ENCODE measurements at regions not wholly inside any gene's neighbourhood (a gene's known extent, or its start where the extent isn't known, plus 50 kb on each side); places are given as distances from the start of the nearest gene placed in this dataset.

DNA sequence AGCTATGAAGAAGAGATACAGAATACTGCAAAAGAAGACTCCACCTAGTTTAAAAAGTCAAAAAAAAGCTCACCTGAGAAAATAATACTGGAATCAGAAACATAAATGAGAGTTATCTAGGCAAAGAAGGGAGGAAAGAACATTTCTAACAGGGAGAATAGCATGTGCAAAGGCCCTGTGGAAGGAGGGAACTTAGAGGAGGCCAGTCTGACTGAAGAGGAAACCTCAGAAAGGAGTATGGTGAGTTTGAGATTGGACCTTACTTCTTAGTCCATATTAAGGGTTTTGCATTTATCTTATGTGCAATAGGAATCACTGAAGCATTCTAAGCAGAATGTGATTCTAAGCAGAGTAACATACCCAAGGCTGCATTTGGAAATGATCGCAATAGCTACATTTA lies 193.2 kb downstream of the LNPK start:
- Histone ChIP-seq H3K4me3 (ENCODE audit: low read length) (no peak overlapping the region), H3K27me3 (ENCODE audit: control insufficient read depth, insufficient read depth, low read length, poor library complexity, severe bottlenecking) (peaks cover 21% of the 10 kb centered on the region), H3K4me1 (ENCODE audit: control insufficient read depth, insufficient read depth, low read length) (no peaks in the 10 kb centered on the region), H3K36me3 (ENCODE audit: control insufficient read depth, insufficient read depth, low read length) (no peaks in the 10 kb centered on the region), H3K9me3 (ENCODE audit: control insufficient read depth, low read length) (no peaks in the 10 kb centered on the region), H3K27ac (ENCODE audit: low read depth, low read length) (no peak overlapping the region), H3K9ac (ENCODE audit: extremely low read depth, low read length, poor library complexity, severe bottlenecking) (no peak overlapping the region)
- peaks cover 2% of the 10 kb centered on the region for H3K27me3 Mint-ChIP-seq (ENCODE audit: insufficient read depth)
- H3K27ac Mint-ChIP-seq = no peak overlapping the region
- no peaks in the 10 kb centered on the region for H3K9me3 Mint-ChIP-seq
- H3K4me3 Mint-ChIP-seq = no peak overlapping the region
- no peaks in the 10 kb centered on the region for H3K36me3 Mint-ChIP-seq (ENCODE audit: low read depth)
- TF ChIP-seq, protein P1, sequence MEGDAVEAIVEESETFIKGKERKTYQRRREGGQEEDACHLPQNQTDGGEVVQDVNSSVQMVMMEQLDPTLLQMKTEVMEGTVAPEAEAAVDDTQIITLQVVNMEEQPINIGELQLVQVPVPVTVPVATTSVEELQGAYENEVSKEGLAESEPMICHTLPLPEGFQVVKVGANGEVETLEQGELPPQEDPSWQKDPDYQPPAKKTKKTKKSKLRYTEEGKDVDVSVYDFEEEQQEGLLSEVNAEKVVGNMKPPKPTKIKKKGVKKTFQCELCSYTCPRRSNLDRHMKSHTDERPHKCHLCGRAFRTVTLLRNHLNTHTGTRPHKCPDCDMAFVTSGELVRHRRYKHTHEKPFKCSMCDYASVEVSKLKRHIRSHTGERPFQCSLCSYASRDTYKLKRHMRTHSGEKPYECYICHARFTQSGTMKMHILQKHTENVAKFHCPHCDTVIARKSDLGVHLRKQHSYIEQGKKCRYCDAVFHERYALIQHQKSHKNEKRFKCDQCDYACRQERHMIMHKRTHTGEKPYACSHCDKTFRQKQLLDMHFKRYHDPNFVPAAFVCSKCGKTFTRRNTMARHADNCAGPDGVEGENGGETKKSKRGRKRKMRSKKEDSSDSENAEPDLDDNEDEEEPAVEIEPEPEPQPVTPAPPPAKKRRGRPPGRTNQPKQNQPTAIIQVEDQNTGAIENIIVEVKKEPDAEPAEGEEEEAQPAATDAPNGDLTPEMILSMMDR (conservative IDR thresholded peaks at IDR 0.05) = no peak
- no peak for DNase-seq
- H3K4me1 Mint-ChIP-seq = peaks cover 12% of the 10 kb centered on the region
- WGBS, 2 experiments (ENCODE audit: insufficient coverage in 1 of 2, insufficient read length in 1 of 2) = 95% methylated on average over 1 of the region's 1 CpG; no CpG with 5 or more reads in 1 of the 2 experiments

- Histone ChIP-seq H3K9ac (ENCODE audit: extremely low read depth, low read length, poor library complexity, severe bottlenecking) (no peak overlapping the region), H3K4me1 (ENCODE audit: control insufficient read depth, insufficient read depth, low read length) (no peaks in the 10 kb centered on the region), H3K4me3 (ENCODE audit: low read length) (no peak overlapping the region), H3K27ac (ENCODE audit: low read depth, low read length) (no peak overlapping the region), H3K9me3 (ENCODE audit: control insufficient read depth, low read length) (no peaks in the 10 kb centered on the region), H3K27me3 (ENCODE audit: control insufficient read depth, insufficient read depth, low read length, poor library complexity, severe bottlenecking) (peaks cover 21% of the 10 kb centered on the region), H3K36me3 (ENCODE audit: control insufficient read depth, insufficient read depth, low read length) (no peaks in the 10 kb centered on the region)
- Mint-ChIP-seq H3K9me3 (no peaks in the 10 kb centered on the region), H3K4me3 (no peak overlapping the region), H3K36me3 (ENCODE audit: low read depth) (no peaks in the 10 kb centered on the region), H3K4me1 (peaks cover 12% of the 10 kb centered on the region), H3K27me3 (ENCODE audit: insufficient read depth) (peaks cover 2% of the 10 kb centered on the region), H3K27ac (no peak overlapping the region)
- WGBS, 2 experiments (ENCODE audit: insufficient coverage in 1 of 2, insufficient read length in 1 of 2) = 100% methylated on average over 1 of the region's 1 CpG; no CpG with 5 or more reads in 1 of the 2 experiments
- no peak for DNase-seq
- TF ChIP-seq, protein P1 (conservative IDR thresholded peaks at IDR 0.05) = no peak
Observed at GRCh38 chr2:175808078-175808477, 194.0 kb downstream of the LNPK start.

DNA sequence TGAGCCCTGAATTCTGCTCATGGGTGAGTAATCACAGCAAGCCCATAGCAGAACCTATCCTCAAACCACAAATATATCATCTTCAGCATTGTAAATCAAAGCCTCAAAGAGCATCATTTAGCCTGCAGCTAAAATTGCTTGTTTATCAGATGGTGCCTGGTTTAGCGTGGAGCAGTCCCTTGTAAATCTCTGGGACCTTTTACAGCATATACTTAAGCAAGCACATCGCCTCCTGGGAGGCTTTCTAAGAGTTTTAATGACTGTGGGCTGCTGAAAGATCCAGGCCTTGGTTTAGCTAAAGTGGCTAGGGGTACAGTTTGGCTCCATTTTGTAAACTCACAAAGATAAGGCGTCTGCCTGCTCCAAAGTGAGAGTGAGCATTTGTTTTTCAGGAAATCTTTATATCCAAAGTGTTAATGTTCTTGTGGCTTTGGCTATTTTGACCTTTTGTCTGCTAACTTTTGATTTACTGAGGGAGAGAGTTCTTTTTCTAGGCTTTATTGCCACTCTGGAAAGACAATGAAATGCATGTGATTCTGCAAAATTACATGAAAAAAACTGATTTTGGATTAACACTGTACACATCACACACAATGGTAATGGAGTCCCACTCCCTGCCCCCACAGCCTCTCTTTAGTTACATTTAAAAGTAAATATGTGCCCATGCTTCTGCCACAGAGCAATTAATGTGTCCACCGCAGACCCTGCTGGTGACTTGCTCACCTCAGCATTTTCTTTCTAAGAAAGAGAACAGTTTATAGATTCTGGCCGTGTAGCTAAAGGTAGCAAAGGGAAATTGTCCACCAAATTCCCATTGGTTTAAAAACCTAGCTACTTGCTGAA lies 194.8 kb downstream of the LNPK start:
- Histone ChIP-seq H3K36me3 (ENCODE audit: control insufficient read depth, insufficient read depth, low read length) (no peaks in the 10 kb centered on the region), H3K4me1 (ENCODE audit: control insufficient read depth, insufficient read depth, low read length) (no peaks in the 10 kb centered on the region), H3K27me3 (ENCODE audit: control insufficient read depth, insufficient read depth, low read length, poor library complexity, severe bottlenecking) (peaks cover 16% of the 10 kb centered on the region), H3K9me3 (ENCODE audit: control insufficient read depth, low read length) (no peaks in the 10 kb centered on the region), H3K4me3 (ENCODE audit: low read length) (no peak overlapping the region), H3K9ac (ENCODE audit: extremely low read depth, low read length, poor library complexity, severe bottlenecking) (no peak overlapping the region), H3K27ac (ENCODE audit: low read depth, low read length) (no peak overlapping the region)
- Mint-ChIP-seq H3K9me3 (no peaks in the 10 kb centered on the region), H3K4me1 (peaks cover 12% of the 10 kb centered on the region), H3K27me3 (ENCODE audit: insufficient read depth) (peaks cover 2% of the 10 kb centered on the region), H3K36me3 (ENCODE audit: low read depth) (no peaks in the 10 kb centered on the region), H3K4me3 (no peak overlapping the region), H3K27ac (no peak overlapping the region)
- TF ChIP-seq, protein P1 (conservative IDR thresholded peaks at IDR 0.05) = no peak
- DNase-seq = no peak
- WGBS, 2 experiments (ENCODE audit: insufficient coverage in 1 of 2, insufficient read length in 1 of 2) = 80 to 90% methylated on average over 4 to 5 of the region's 5 CpGs

Data from endodermal cell (in vitro differentiated cells).